Keratinocyte (primary cell): ENCODE measurements at regions not wholly inside any gene's neighbourhood (a gene's known extent, or its start where the extent isn't known, plus 50 kb on each side); places are given as distances from the start of the nearest gene placed in this dataset.
"Not testable (repeated sequence)": the region's sequence is repeated elsewhere in the genome, so short reads cannot be mapped to it uniquely, and the experiment has no call there.

Source experiments
- DNase-seq: peaks from one replicate; pipeline ENCODE4 v3.0.0-alpha.2; 2011; ENCODE audit warnings: low read depth, missing footprints, low spot score
- FAIRE-seq: peaks from 2 replicates; lab custom pipeline; 2011; peaks lifted over from hg19 to GRCh38; lab: Jason Lieb, UNC
- H2AFZ ChIP-seq: 2 replicates; pipeline ENCODE4 v1.6.0; 2012; ENCODE audit warnings: low read length, control low read depth, inconsistent platforms; ENCODE audit not compliant: control insufficient read depth
- H3K27ac ChIP-seq: 2 replicates; pipeline ENCODE4 v1.5.1; 2011; ENCODE audit warnings: low read length; ENCODE audit not compliant: control insufficient read depth, insufficient read depth
- H3K27me3 ChIP-seq: 3 replicates; pipeline ENCODE4 v1.6.0; 2011; ENCODE audit warnings: low read length; ENCODE audit not compliant: control insufficient read depth, insufficient read depth; ENCODE audit errors: extremely low read depth
- H3K36me3 ChIP-seq, 2 experiments: 2 replicates in 1 of 2; 3 replicates in 1 of 2; pipeline ENCODE4 v1.5.1; 2011; ENCODE audit warnings: low read length in 2 of 2, mild to moderate bottlenecking in 1 of 2; ENCODE audit not compliant: control insufficient read depth in 2 of 2, insufficient read depth in 2 of 2; ENCODE audit errors: extremely low read depth in 1 of 2
- H3K4me1 ChIP-seq: 3 replicates; pipeline ENCODE4 v1.5.1; 2011; ENCODE audit warnings: low read length; ENCODE audit not compliant: control insufficient read depth, insufficient read depth; ENCODE audit errors: extremely low read depth
- H3K4me2 ChIP-seq: 3 replicates; pipeline ENCODE4 v1.6.0; 2011; ENCODE audit warnings: low read depth, low read length; ENCODE audit not compliant: control insufficient read depth, insufficient read depth; ENCODE audit errors: extremely low read depth
- H3K4me3 ChIP-seq, 3 experiments: fragments of 200-600 bp in 1 of 3; sonication (generic) in 1 of 3; 2 replicates in 2 of 3; 3 replicates in 1 of 3; pipeline ENCODE4 v1.5.1; 2011 to 2016; ENCODE audit warnings: low read length in 3 of 3, mild to moderate bottlenecking in 3 of 3, control low read depth in 2 of 3, inconsistent platforms in 1 of 3, low read depth in 1 of 3, mixed read lengths in 1 of 3, mixed run types in 1 of 3, moderate library complexity in 1 of 3; ENCODE audit not compliant: control insufficient read depth in 2 of 3, insufficient read depth in 2 of 3; ENCODE audit errors: extremely low read depth in 1 of 3
- H3K79me2 ChIP-seq: 2 replicates; pipeline ENCODE4 v1.6.0; 2012; ENCODE audit warnings: low read length; ENCODE audit not compliant: control insufficient read depth, insufficient read depth
- H3K9ac ChIP-seq: 3 replicates; pipeline ENCODE4 v1.6.0; 2011; ENCODE audit warnings: low read length; ENCODE audit not compliant: control insufficient read depth, insufficient read depth; ENCODE audit errors: extremely low read depth
- H3K9me1 ChIP-seq: 3 replicates; pipeline ENCODE4 v1.6.0; 2011; ENCODE audit warnings: low read length; ENCODE audit not compliant: control insufficient read depth, insufficient read depth; ENCODE audit errors: extremely low read depth
- H3K9me3 ChIP-seq: 2 replicates; pipeline ENCODE4 v1.5.1; 2012; ENCODE audit warnings: low read depth, low read length; ENCODE audit not compliant: control insufficient read depth
- H4K20me1 ChIP-seq: 3 replicates; pipeline ENCODE4 v1.6.0; 2011; ENCODE audit warnings: low read length; ENCODE audit not compliant: control insufficient read depth, insufficient read depth; ENCODE audit errors: extremely low read depth
- EZH2 ChIP-seq: IDR thresholded peaks from one replicate; pipeline ENCODE4 v1.6.1; 2012; ENCODE audit warnings: inconsistent platforms, mild to moderate bottlenecking, low read length, moderate library complexity
- dilution Hi-C: fragments of 300-500 bp; cut with MboI; formaldehyde crosslinking; loops from one replicate; pipeline ENCODE4 v1.7.0; 2020; ENCODE audit warnings: low sequenced_read_pairs; ENCODE audit not compliant: extremely low pct_ligation_motif_present
- TF ChIP-seq, protein P1 (sequence below), 3 experiments: IDR thresholded peaks in 1 of 3; conservative IDR thresholded peaks in 1 of 3; optimal IDR thresholded peaks in 1 of 3; 2 replicates in 2 of 3; 3 replicates in 1 of 3; pipeline versions ENCODE3 to v1.5.1; 2011; ENCODE audit warnings: low read length in 3 of 3, mild to moderate bottlenecking in 3 of 3, moderate library complexity in 2 of 3, control low read depth in 1 of 3, inconsistent platforms in 1 of 3; ENCODE audit not compliant: insufficient read depth in 2 of 3; ENCODE audit errors: extremely low read depth in 1 of 3

DNA sequence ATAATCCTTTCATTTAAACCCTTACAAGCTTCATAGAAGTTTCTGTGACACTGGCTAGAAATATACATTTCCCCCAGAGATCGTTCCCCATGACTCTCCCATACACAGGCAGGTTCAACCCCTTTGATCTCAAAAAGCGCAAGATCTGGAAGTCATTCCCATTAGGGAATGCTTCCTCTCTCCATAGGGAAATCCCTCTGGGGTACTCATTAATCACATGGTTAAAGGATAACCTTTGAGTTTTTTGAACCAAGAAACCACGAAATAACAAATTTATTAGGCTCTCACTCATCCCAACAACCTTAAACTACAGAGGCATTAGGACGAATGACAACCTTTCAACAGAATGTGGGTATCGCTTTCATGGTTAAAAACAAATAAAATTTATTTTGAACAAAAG lies 211.9 kb upstream of the PRICKLE2 start:
- H3K27me3 ChIP-seq: peaks cover under 1% of the 10 kb centered on the region
- H3K9ac ChIP-seq: no peak overlapping the region
- no peaks in the 10 kb centered on the region for H3K9me1 ChIP-seq
- H3K9me3 ChIP-seq: no peaks in the 10 kb centered on the region
- FAIRE-seq: no peak
- no peak for DNase-seq
- H3K27ac ChIP-seq: no peak overlapping the region
- no peak overlapping the region for H3K4me3 ChIP-seq
- no peak overlapping the region for H3K4me2 ChIP-seq
- peaks cover 7% of the 10 kb centered on the region for H3K4me1 ChIP-seq
- no peak for TF ChIP-seq EZH2
- TF ChIP-seq, protein P1, sequence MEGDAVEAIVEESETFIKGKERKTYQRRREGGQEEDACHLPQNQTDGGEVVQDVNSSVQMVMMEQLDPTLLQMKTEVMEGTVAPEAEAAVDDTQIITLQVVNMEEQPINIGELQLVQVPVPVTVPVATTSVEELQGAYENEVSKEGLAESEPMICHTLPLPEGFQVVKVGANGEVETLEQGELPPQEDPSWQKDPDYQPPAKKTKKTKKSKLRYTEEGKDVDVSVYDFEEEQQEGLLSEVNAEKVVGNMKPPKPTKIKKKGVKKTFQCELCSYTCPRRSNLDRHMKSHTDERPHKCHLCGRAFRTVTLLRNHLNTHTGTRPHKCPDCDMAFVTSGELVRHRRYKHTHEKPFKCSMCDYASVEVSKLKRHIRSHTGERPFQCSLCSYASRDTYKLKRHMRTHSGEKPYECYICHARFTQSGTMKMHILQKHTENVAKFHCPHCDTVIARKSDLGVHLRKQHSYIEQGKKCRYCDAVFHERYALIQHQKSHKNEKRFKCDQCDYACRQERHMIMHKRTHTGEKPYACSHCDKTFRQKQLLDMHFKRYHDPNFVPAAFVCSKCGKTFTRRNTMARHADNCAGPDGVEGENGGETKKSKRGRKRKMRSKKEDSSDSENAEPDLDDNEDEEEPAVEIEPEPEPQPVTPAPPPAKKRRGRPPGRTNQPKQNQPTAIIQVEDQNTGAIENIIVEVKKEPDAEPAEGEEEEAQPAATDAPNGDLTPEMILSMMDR (optimal IDR thresholded peaks at IDR 0.05 in 1 of 3, IDR thresholded peaks at IDR 0.05 in 1 of 3, conservative IDR thresholded peaks at IDR 0.05 in 1 of 3; ENCODE audit: extremely low read depth in 1 of 3, insufficient read depth in 2 of 3, low read length in 3 of 3): no peak
- H3K79me2 ChIP-seq: no peaks in the 10 kb centered on the region
- dilution Hi-C loops: no loop called here
- no peaks in the 10 kb centered on the region for H4K20me1 ChIP-seq
- H3K36me3 ChIP-seq: no peaks in the 10 kb centered on the region
- H2AFZ ChIP-seq: no peak overlapping the region

DNA sequence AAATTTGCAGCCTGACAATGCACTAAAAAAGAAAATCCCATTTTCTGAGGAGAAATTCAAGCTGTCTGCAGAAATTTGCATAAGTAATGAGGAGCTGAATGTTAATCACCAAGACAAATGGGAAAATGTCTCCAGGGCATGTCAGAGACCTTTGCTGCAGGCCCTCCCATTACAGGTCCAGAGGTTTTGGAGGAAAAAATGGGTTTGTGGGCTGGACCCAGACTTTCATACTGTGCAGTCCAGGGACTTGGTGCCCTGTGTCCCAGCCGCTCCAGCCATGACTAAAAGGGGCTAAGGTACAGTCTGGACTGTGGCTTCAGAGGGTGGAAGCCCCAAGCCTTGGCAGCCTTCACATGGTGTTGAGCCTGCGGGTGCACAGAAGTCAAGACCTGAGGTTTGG lies 209.8 kb upstream of the PRICKLE2 start:
- dilution Hi-C loops, H3K27ac ChIP-seq, H3K36me3 ChIP-seq, H3K4me1 ChIP-seq, H3K9me1 ChIP-seq, H2AFZ ChIP-seq, FAIRE-seq, DNase-seq, H3K27me3 ChIP-seq, H3K9ac ChIP-seq, H4K20me1 ChIP-seq, H3K79me2 ChIP-seq, H3K9me3 ChIP-seq, H3K4me3 ChIP-seq, H3K4me2 ChIP-seq: not testable (repeated sequence)

DNA sequence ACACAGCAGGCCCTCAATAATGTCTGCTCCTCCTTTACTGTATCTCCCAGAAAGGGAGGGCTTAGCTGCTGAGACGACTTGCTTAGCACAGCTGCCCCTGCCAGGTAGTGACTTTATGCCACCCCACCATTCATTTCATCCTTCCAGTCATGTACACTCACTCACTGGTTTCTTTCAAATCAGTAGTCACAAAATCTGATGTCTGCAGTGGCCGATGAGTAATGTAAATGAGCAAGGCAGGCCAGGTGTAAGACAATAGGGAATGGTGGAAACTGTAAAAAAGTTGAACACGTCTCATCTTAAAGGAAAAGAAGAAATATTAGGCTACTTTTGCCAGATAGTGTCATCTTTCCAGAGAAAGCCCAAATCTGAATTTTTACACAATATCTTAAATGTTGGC lies 207.6 kb upstream of the PRICKLE2 start:
- FAIRE-seq (no peak), DNase-seq (no peak)
- no peak overlapping the region for H3K9ac ChIP-seq
- no peaks in the 10 kb centered on the region for H3K9me1 ChIP-seq
- TF ChIP-seq, protein P1 (optimal IDR thresholded peaks at IDR 0.05 in 1 of 3, IDR thresholded peaks at IDR 0.05 in 1 of 3, conservative IDR thresholded peaks at IDR 0.05 in 1 of 3; ENCODE audit: extremely low read depth in 1 of 3, insufficient read depth in 2 of 3, low read length in 3 of 3): no peak
- TF ChIP-seq EZH2: no peak
- no peaks in the 10 kb centered on the region for H3K36me3 ChIP-seq
- H2AFZ ChIP-seq: no peak overlapping the region
- H3K4me3 ChIP-seq: no peak overlapping the region
- no peaks in the 10 kb centered on the region for H3K27me3 ChIP-seq
- dilution Hi-C loops: no loop called here
- no peak overlapping the region for H3K4me2 ChIP-seq
- peaks cover 2% of the 10 kb centered on the region for H3K9me3 ChIP-seq
- H3K79me2 ChIP-seq: no peaks in the 10 kb centered on the region
- no peaks in the 10 kb centered on the region for H4K20me1 ChIP-seq
- no peak overlapping the region for H3K27ac ChIP-seq
- H3K4me1 ChIP-seq: no peaks in the 10 kb centered on the region
